ENCODE measurements at regions not wholly inside any gene's neighbourhood (a gene's known extent, or its start where the extent isn't known, plus 50 kb on each side); places are given as distances from the start of the nearest gene placed in this dataset.

DNA sequence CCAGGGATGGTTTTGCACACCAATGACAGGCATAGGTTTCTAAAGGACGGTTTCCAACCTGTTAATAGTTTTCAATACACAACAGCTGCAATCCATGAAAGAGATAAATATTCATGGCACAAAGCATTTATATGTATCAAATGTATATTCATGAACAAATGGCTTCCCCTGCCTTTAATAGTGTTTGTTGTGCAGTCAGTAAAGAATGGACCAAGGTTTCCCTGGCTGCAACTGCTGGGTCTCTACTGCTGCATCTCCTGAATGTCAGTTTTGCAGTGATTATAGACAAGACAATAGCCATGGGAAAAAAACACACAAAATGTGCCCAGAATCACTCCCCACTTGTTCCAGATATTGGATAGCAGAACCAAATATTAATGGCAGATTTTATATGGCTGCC is 284.1 kb downstream of the BTG1 start:
- H3K4me2 ChIP-seq: no peak overlapping the region
- H4K20me1 ChIP-seq (ENCODE audit: insufficient read depth): no peaks in the 10 kb centered on the region
- H3K27me3 ChIP-seq (ENCODE audit: insufficient read depth, low read depth): no peaks in the 10 kb centered on the region
- no peaks in the 10 kb centered on the region for H3K4me1 ChIP-seq (ENCODE audit: low read depth, poor library complexity, severe bottlenecking)
- no peak for TF ChIP-seq CTCF (conservative IDR thresholded peaks at IDR 0.05; ENCODE audit: low read depth, low read length)
- no peak overlapping the region for H3K9ac ChIP-seq
- no peak overlapping the region for H3K27ac ChIP-seq
- no peak overlapping the region for H3K4me3 ChIP-seq (IDR thresholded peaks at IDR 0.05; ENCODE audit: insufficient read depth, low read depth, low read length)
- no peak overlapping the region for H2AFZ ChIP-seq (ENCODE audit: low read depth)
- no peaks in the 10 kb centered on the region for H3K36me3 ChIP-seq (ENCODE audit: insufficient read depth)
- no peaks in the 10 kb centered on the region for H3K79me2 ChIP-seq (ENCODE audit: insufficient read depth, low read depth)

- no peak for TF ChIP-seq CTCF (conservative IDR thresholded peaks at IDR 0.05; ENCODE audit: low read depth, low read length)
Measured at GRCh38 chr12:91859347-91859746, 286.3 kb downstream of the BTG1 start.

DNA sequence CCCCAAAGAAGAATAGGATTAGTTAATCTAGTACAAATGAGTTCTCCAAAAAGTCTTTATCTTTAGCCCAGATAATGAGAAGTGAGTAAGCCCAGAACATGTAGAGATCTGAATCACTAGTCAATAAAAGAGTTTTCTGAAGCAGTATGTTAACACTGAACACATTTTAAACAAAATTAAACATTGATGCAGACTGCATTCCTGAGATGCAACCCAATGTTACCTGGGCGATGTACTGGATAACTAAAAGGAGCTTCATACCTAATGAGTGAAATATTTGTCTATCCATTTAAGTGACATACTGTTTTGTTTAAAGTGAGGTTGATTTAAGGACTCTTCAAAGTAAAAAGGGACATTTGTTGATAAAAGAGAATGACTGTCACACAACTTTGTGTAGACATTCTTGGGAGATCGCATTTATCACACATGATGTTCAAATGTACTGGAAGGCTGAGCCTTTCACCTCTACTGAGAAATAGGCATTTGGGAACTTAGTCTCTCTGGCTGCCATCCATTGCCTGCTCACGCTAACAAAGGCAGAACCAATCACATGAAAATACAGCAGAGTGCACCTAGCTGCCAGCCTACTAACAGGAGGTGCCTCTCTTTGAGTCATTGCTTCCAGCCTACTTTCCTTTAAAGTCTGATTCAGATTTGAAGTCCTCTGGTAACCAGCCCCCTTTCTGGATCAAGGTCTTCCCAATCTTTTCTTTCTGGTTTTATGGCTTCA is 287.7 kb downstream of the BTG1 start:
- Histone ChIP-seq H3K4me2 (no peak overlapping the region), H3K4me1 (ENCODE audit: low read depth, poor library complexity, severe bottlenecking) (no peaks in the 10 kb centered on the region), H2AFZ (ENCODE audit: low read depth) (no peak overlapping the region), H3K36me3 (ENCODE audit: insufficient read depth) (no peaks in the 10 kb centered on the region), H3K9ac (no peak overlapping the region), H3K4me3 (IDR thresholded peaks at IDR 0.05; ENCODE audit: insufficient read depth, low read depth, low read length) (no peak overlapping the region), H3K79me2 (ENCODE audit: insufficient read depth, low read depth) (no peaks in the 10 kb centered on the region), H3K27ac (no peak overlapping the region), H3K27me3 (ENCODE audit: insufficient read depth, low read depth) (no peaks in the 10 kb centered on the region), H4K20me1 (ENCODE audit: insufficient read depth) (no peaks in the 10 kb centered on the region)
- TF ChIP-seq CTCF (conservative IDR thresholded peaks at IDR 0.05; ENCODE audit: low read depth, low read length): no peak

More at GRCh38 chr12:91859347-91859746, 286.3 kb downstream of the BTG1 start:
- Histone ChIP-seq H2AFZ (ENCODE audit: low read depth) (no peak overlapping the region), H3K36me3 (ENCODE audit: insufficient read depth) (no peaks in the 10 kb centered on the region), H3K4me2 (no peak overlapping the region), H3K27me3 (ENCODE audit: insufficient read depth, low read depth) (no peaks in the 10 kb centered on the region), H4K20me1 (ENCODE audit: insufficient read depth) (no peaks in the 10 kb centered on the region), H3K79me2 (ENCODE audit: insufficient read depth, low read depth) (no peaks in the 10 kb centered on the region), H3K27ac (no peak overlapping the region), H3K4me3 (IDR thresholded peaks at IDR 0.05; ENCODE audit: insufficient read depth, low read depth, low read length) (no peak overlapping the region), H3K4me1 (ENCODE audit: low read depth, poor library complexity, severe bottlenecking) (no peaks in the 10 kb centered on the region), H3K9ac (no peak overlapping the region)

GRCh38 chr12:91854725-91855124 is 290.9 kb downstream of the BTG1 start:
- no peaks in the 10 kb centered on the region for H3K79me2 ChIP-seq (ENCODE audit: insufficient read depth, low read depth)
- no peaks in the 10 kb centered on the region for H3K4me1 ChIP-seq (ENCODE audit: low read depth, poor library complexity, severe bottlenecking)
- TF ChIP-seq CTCF (conservative IDR thresholded peaks at IDR 0.05; ENCODE audit: low read depth, low read length): no peak

More at GRCh38 chr12:91854725-91855124, 290.9 kb downstream of the BTG1 start:
- no peak overlapping the region for H3K9ac ChIP-seq
- H3K27ac ChIP-seq: no peak overlapping the region
- no peak overlapping the region for H2AFZ ChIP-seq (ENCODE audit: low read depth)
- H3K27me3 ChIP-seq (ENCODE audit: insufficient read depth, low read depth): no peaks in the 10 kb centered on the region
- H3K4me3 ChIP-seq (IDR thresholded peaks at IDR 0.05; ENCODE audit: insufficient read depth, low read depth, low read length): no peak overlapping the region
- no peaks in the 10 kb centered on the region for H3K36me3 ChIP-seq (ENCODE audit: insufficient read depth)
- no peak overlapping the region for H3K4me2 ChIP-seq
- H4K20me1 ChIP-seq (ENCODE audit: insufficient read depth): no peaks in the 10 kb centered on the region

Data from KMS-11 (cell line).